ENCODE measurements at regions not wholly inside any gene's neighbourhood (a gene's known extent, or its start where the extent isn't known, plus 50 kb on each side); places are given as distances from the start of the nearest gene placed in this dataset.

GRCh38 chr11:116071241-116071640 lies 567.0 kb upstream of the CADM1 start:
- Histone ChIP-seq H3K27ac (ENCODE audit: low read depth in 1 of 2, low read length in 2 of 2) (no peak overlapping the region), H3K4me1 (ENCODE audit: control insufficient read depth in 4 of 4, insufficient read depth in 4 of 4, low read length in 3 of 4) (no peaks in the 10 kb centered on the region), H3K9ac (ENCODE audit: low read depth in 1 of 2, low read length in 2 of 2) (no peak overlapping the region), H3K27me3 (ENCODE audit: control insufficient read depth in 4 of 4, insufficient read depth in 4 of 4, low read length in 3 of 4) (peaks cover 0 to 6% (median under 1%) of the 10 kb centered on the region in 4 donors), H3K36me3 (ENCODE audit: control insufficient read depth in 4 of 4, insufficient read depth in 3 of 4, low read depth in 1 of 4, low read length in 3 of 4) (no peaks in the 10 kb centered on the region), H3K9me3 (ENCODE audit: control insufficient read depth in 4 of 4, low read length in 3 of 4) (no peaks in the 10 kb centered on the region), H3K4me3 (ENCODE audit: low read depth in 1 of 3, low read length in 3 of 3) (no peak overlapping the region)
- TF ChIP-seq MAX (IDR thresholded peaks at IDR 0.05) (no peak), EGR1 (IDR thresholded peaks at IDR 0.05; ENCODE audit: low read depth in 2 of 2) (no peak), JUND (IDR thresholded peaks at IDR 0.05) (no peak), REST (IDR thresholded peaks at IDR 0.05) (no peak), SP1 (IDR thresholded peaks at IDR 0.05) (no peak), GABPA (IDR thresholded peaks at IDR 0.05 in 1 of 2, conservative IDR thresholded peaks at IDR 0.05 in 1 of 2) (no peak), FOXA1 (IDR thresholded peaks at IDR 0.05) (no peak), FOXA2 (IDR thresholded peaks at IDR 0.05) (no peak), HNF4A (conservative IDR thresholded peaks at IDR 0.05) (no peak), TAF1 (conservative IDR thresholded peaks at IDR 0.05) (no peak)
- no peak for DNase-seq (ENCODE audit: low spot score)
- WGBS = 80% methylated on average over 6 of the region's 6 CpGs

GRCh38 chr11:116070520-116070919 lies 566.3 kb upstream of the CADM1 start:
- H3K9ac ChIP-seq (ENCODE audit: low read depth in 1 of 2, low read length in 2 of 2) = no peak overlapping the region
- 37% methylated on average over 4 of the region's 4 CpGs for WGBS
- no peak overlapping the region for H3K4me3 ChIP-seq (ENCODE audit: low read depth in 1 of 3, low read length in 3 of 3)
- H3K4me1 ChIP-seq (ENCODE audit: control insufficient read depth in 4 of 4, insufficient read depth in 4 of 4, low read length in 3 of 4) = no peaks in the 10 kb centered on the region
- H3K27me3 ChIP-seq (ENCODE audit: control insufficient read depth in 4 of 4, insufficient read depth in 4 of 4, low read length in 3 of 4) = peaks cover 0 to 6% (median 0%) of the 10 kb centered on the region in 4 donors
- TF ChIP-seq YY1 (IDR thresholded peaks at IDR 0.05) (no peak), HNF4A (conservative IDR thresholded peaks at IDR 0.05) (no peak), MAX (IDR thresholded peaks at IDR 0.05) (no peak), FOXA2 (IDR thresholded peaks at IDR 0.05) (no peak)
- no peaks in the 10 kb centered on the region for H3K36me3 ChIP-seq (ENCODE audit: control insufficient read depth in 4 of 4, insufficient read depth in 3 of 4, low read depth in 1 of 4, low read length in 3 of 4)
- no peak for DNase-seq (ENCODE audit: low spot score)
- H3K9me3 ChIP-seq (ENCODE audit: control insufficient read depth in 4 of 4, low read length in 3 of 4) = no peaks in the 10 kb centered on the region
- H3K27ac ChIP-seq (ENCODE audit: low read depth in 1 of 2, low read length in 2 of 2) = no peak overlapping the region

- DNase-seq (ENCODE audit: low spot score) = no peak
- no peak overlapping the region for H3K4me3 ChIP-seq (ENCODE audit: low read depth in 1 of 3, low read length in 3 of 3)
- H3K4me1 ChIP-seq (ENCODE audit: control insufficient read depth in 4 of 4, insufficient read depth in 4 of 4, low read length in 3 of 4) = no peaks in the 10 kb centered on the region
- H3K27me3 ChIP-seq (ENCODE audit: control insufficient read depth in 4 of 4, insufficient read depth in 4 of 4, low read length in 3 of 4) = peaks cover 0 to 4% (median 1%) of the 10 kb centered on the region in 4 donors
- no peak overlapping the region for H3K27ac ChIP-seq (ENCODE audit: low read depth in 1 of 2, low read length in 2 of 2)
- WGBS = 71% methylated on average over 6 of the region's 6 CpGs
- no peak overlapping the region for H3K9ac ChIP-seq (ENCODE audit: low read depth in 1 of 2, low read length in 2 of 2)
- no peaks in the 10 kb centered on the region for H3K36me3 ChIP-seq (ENCODE audit: control insufficient read depth in 4 of 4, insufficient read depth in 3 of 4, low read depth in 1 of 4, low read length in 3 of 4)
- no peaks in the 10 kb centered on the region for H3K9me3 ChIP-seq (ENCODE audit: control insufficient read depth in 4 of 4, low read length in 3 of 4)
- TF ChIP-seq YY1 (IDR thresholded peaks at IDR 0.05) (no peak), SP1 (IDR thresholded peaks at IDR 0.05) (no peak), ATF3 (IDR thresholded peaks at IDR 0.05) (no peak), ZBTB33 (IDR thresholded peaks at IDR 0.05) (no peak), EGR1 (IDR thresholded peaks at IDR 0.05; ENCODE audit: low read depth in 2 of 2) (no peak), RXRA (IDR thresholded peaks at IDR 0.05) (no peak), RAD21 (IDR thresholded peaks at IDR 0.05) (no peak), FOXA2 (IDR thresholded peaks at IDR 0.05) (no peak), JUND (IDR thresholded peaks at IDR 0.05) (no peak), HNF4G (IDR thresholded peaks at IDR 0.05) (no peak), NR2F2 (IDR thresholded peaks at IDR 0.05) (no peak), FOXA1 (IDR thresholded peaks at IDR 0.05) (no peak), REST (IDR thresholded peaks at IDR 0.05) (no peak), MAX (IDR thresholded peaks at IDR 0.05) (no peak), GABPA (IDR thresholded peaks at IDR 0.05 in 1 of 2, conservative IDR thresholded peaks at IDR 0.05 in 1 of 2) (no peak)
Observed at GRCh38 chr11:116066777-116067176, 562.6 kb upstream of the CADM1 start.
